ENCODE measurements at regions not wholly inside any gene's neighbourhood (a gene's known extent, or its start where the extent isn't known, plus 50 kb on each side); places are given as distances from the start of the nearest gene placed in this dataset.
"Not testable (repeated sequence)": the region's sequence is repeated elsewhere in the genome, so short reads cannot be mapped to it uniquely, and the experiment has no call there.

DNA sequence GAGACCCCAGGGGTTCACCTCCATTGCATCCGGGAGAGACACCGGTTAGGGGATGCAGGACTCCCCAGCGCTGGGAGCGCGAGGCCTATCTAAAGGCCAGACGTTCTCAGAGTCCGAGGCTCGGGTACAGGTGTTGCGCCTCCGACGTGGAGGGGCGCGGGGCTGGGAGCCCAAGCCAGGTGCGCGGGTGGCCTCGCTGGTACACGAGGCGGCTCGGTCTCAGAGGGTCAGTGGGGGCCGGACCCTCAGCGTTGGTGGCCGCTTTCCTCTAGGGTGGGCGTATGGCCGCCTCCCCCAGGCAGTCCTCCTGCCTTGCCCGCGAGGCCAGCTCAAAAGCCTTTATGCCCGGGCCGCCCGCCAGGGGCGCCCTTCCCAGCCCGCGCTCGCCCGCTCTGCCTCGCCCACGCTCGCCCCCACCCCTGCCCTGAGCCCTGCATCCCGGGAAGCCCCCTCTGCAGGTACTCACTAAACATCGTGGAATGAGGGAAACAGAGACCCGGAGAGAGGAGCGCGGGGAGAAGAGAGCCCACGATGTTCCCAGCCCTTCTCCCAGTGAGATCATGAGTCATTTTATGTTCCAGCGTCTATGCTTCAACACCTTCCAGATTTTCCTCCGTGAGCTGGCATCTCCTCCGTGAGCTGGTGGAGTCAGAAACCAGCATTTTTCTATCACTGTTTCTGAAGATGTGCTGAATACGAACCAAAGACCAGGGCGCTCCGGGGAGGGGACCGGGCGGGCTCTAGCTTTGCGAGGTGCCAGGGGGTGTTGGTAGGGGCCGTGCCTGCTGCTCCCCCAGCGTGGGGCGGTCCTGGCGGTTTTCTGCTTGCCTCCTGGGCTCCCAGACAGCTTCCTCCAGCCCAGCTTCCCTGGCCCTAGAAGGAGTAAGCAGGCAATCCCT lies 73.8 kb downstream of the DIO3 start:
- no peak for DNase-seq (ENCODE audit: low spot score)

DNA sequence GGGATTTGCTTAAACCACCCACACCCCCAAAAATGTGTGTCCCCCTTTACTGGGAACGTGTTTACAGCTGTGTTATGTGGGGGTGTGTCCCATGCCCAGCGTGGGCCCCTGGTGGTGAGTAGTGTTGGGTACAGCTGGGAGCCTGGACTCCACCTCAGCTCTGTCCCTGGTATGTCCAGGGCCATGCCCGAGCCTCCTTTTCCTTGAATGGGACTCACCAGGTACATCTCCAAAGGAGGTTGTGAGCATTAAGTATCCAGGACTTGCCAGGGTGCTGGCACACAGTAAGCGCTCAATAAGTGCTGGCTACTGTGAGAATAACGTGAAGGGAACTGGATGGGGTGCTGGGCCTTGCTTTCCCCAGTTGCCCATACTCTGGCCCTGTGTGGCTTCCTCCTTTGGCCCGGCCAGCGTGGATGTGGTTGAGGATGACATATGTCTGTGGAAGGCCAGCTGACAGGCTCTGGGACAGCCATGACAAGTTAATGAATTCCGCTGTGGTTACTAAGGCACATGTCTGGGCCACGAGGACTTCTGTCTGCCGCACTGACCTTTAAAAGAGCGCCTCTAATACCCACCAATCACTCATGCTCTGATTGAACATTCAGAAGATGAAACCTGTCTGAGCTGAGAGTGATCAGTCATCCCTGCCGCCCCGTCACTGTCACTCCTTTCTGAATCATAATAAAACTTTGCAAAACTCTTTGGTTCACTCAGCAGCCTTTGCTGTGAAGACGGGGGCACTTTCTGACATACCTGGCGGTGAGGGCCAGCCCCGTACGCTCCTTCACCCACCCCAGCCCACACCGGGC lies 74.7 kb downstream of the DIO3 start:
- no peak for DNase-seq (ENCODE audit: low spot score)

DNA sequence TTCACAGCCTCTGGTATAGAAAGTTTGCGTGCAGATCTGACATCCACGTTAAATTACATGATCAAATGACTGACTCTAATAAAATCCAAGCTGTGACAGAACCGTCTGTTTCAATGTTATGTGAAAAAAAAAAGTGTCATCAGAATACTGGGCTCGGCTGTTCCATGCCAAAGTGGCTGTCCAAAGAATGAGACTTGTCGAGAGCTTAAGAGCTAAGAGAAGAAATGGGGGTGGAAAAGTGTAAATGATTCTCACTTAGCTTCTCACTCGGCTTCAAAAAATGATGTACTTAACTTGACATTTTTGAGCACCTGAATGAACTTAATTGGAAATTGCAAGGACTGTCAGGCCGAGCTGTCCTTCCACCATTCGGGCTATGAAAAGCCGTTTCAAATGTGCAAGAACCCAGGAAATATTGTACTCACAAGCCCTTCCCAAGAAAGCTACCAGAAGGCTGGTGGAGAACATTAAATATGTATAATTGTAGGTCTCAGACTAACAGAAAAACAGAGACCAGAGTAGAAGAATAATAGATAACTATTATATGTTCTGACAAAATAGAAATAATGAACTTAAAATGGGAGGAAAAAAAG lies 78.0 kb downstream of the DIO3 start:
- DNase-seq (ENCODE audit: low spot score), result no peak

DNA sequence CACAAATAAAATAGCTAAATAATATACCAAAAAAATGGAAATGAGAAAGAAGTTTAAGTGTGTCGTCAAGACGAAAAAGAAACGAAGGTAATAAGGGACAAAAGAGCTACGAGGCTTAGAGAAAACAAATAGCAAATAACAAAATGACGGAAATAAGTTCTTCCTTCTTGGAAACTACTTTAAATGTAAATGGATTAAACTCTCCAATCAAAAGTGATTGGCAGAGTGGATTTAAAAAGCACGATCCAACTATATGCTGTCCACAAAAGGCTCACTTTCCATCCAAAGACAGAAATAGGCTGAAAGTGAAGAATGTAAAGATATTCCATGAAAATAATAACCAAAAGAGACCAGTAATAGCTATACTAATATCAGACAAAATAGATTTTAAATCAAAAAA lies 82.4 kb downstream of the DIO3 start:
- no peak for DNase-seq (ENCODE audit: low spot score)

DNA sequence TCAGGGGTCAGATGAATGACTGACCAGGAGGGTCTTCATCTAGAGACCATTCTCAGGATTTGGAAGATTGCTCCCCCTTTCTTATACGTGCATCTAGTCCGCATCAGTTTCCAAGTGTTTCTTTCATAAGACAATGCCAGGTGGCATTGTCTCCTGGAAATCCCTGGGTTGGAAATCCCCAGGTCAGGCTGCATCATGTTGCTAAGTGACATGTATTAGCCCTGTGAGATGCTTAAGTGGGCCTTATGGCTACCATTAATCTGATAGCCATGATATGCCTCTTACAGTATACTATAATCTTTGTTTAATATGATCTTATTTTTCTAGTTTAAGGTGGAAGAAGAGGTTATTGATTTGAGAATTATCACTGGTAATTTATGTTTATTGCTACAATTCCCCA lies 92.8 kb downstream of the DIO3 start:
- no peak for DNase-seq (ENCODE audit: low spot score)

DNA sequence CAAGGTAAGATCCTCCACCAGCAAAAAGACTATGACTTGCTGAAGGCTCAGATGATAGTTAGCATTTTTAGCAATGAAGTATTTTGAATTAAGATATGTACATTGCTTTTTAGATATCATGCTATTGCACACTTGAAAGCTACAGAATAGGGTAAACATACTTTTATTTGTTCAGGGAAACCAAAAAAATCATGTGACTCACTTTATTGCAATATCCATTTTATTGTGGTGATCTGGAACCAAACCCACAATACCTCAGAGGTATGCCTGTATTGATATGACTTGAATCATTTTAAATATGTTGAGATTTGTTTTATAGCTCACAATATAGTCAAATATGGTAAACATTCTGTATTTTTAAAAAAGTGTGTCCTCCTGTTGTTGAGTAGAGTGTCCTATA lies 96.1 kb downstream of the DIO3 start:
- DNase-seq (ENCODE audit: low spot score), result no peak

DNA sequence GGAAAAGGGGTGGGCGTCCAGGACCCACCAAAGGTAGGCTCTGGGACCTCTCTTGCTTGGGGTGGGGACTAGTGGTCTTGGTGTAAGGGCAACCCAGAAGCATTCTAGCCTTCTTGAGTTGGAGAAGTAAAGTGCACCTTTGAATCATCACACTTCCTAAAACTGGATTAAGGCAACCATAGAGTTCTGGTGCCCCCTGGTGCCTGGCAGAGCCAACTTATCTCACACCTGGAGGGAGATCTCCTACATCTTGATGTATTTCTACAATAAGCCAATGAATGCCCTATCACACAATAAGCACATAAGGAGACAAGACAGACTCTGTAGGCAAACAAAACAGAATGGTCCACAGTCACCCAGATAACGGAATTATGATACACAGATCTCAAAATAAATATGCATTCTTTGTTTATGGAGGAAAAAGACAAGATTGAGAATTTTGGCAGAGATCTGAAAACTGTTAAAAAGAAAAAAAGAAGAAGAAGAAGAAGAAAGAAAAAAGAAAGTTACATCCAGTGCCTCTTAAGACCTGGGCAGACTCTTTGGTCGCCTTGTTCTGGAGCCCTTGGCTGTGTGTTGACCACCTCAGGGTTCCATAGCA lies 95.9 kb upstream of the PPP2R5C start:
- DNase-seq (ENCODE audit: low spot score), result peak; percentile 44

DNA sequence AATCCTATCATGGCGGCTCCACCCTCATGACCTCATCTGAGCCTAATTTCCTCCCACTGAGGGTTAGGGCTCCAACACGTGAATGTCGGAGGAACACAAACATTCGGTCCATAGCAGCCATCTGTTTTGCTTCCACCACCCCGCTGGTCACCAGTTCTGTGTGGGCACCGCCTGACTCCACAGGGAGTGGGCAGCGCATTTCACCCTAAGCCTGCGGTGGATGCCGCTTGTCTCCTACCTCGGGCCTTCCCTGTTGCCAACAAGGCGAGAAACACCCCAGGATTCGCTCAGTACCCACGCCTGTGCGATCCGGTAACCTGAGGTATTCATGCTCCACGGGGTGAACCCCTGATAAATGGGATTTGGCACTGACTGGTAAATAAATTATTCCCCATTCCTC lies 95.2 kb upstream of the PPP2R5C start:
- no peak for DNase-seq (ENCODE audit: low spot score)

DNA sequence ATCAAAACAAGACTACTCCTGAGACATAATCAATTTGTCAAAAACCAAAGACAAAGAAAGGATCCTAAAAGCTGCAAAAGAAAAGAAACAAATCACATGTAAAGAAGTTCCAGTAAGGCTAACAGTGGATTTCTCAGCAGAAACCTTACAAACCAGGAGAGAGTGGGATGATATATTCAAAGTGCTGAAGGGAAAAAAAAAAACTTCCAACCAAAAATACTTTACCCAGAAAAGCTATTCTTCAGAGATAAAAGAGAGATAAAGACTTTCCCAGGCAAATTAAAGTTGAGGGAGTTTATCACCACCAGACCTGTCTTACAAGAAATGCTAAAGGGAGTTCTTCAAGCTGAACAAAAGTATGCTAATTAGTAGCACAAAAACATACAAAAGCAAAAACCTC lies 91.9 kb upstream of the PPP2R5C start:
- DNase-seq (ENCODE audit: low spot score), result no peak

DNA sequence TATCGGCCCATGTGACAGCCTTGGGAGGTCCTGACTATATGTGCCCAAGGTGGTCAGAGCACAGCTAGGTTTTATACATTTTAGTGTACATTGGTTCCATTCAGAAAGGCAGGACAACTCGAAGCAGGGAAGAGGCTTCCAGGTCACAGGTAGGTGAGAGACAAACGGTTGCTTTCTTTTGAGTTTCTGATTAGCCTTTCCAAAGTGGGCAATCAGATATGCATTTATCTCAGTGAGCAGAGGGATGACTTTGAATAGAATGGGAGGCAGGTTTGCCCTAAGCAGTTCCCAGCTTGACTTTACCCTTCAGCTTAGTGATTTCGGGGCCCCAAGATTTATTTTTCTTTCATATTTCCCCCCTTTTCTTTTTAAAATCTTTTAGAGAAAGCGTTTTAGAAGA lies 87.6 kb upstream of the PPP2R5C start:
- DNase-seq (ENCODE audit: low spot score), result no peak

DNA sequence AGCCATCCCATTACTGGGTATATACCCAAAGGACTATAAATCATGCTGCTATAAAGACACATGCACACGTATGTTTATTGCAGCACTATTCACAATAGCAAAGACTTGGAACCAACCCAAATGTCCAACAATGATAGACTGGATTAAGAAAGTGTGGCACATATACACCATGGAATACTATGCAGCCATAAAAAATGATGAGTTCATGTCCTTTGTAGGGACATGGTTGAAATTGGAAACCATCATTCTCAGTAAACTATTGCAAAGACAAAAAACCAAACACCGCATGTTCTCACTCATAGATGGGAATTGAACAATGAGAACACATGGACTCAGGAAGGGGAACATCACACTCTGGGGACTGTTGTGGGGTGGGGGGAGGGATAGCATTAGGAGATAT lies 85.7 kb upstream of the PPP2R5C start:
- not testable (repeated sequence) for DNase-seq (ENCODE audit: low spot score)

DNA sequence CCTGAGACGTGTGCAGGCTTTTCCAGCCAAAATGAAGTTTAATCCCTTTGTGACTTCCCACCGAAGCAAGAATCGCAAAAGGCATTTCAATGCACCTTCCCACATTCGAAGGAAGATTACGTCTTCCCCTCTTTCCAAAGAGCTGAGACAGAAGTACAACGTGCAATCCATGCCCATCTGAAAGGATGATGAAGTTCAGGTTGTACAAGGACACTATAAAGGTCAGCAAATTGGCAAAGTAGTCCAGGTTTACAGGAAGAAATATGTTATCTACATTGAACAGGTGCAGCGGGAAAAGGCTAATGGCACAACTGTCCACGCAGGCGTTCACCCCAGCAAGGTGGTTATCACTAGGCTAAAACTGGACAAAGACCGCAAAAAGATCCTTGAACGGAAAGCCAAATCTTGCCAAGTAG lies 83.6 kb upstream of the PPP2R5C start:
- not testable (repeated sequence) for DNase-seq (ENCODE audit: low spot score)

DNA sequence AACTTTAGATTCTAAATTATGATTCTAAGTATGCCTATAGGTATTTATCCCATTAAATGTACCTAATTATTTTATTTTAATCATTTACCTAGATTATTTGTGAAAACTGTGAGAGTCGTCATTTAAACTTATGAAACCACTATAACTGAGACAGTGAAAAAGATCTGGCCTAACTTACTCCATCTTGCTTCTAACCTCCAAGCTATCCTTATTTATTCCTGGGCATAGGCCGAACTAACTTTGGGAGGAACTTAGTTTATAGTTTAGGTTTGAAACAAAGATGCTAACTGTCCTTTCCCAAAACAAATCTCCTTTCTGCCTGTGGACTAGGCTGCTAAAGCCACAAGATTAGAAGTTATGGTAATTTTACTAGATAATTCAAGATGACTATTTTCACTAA lies 79.7 kb upstream of the PPP2R5C start:
- no peak for DNase-seq (ENCODE audit: low spot score)

DNA sequence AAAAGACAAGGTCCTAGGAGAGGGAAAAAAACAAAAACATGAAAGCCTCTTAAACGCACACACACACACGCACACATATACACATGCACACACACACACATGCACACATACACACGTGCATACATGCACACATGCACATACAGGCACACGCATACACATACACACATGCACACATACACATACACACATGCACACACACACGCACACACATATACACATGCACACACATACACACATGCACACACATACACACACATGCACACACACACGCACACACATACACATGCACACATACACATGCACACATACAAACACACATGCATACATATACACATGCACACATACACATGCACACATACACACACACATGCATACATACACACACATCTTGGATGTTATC lies 78.1 kb upstream of the PPP2R5C start:
- DNase-seq (ENCODE audit: low spot score), result no peak

DNA sequence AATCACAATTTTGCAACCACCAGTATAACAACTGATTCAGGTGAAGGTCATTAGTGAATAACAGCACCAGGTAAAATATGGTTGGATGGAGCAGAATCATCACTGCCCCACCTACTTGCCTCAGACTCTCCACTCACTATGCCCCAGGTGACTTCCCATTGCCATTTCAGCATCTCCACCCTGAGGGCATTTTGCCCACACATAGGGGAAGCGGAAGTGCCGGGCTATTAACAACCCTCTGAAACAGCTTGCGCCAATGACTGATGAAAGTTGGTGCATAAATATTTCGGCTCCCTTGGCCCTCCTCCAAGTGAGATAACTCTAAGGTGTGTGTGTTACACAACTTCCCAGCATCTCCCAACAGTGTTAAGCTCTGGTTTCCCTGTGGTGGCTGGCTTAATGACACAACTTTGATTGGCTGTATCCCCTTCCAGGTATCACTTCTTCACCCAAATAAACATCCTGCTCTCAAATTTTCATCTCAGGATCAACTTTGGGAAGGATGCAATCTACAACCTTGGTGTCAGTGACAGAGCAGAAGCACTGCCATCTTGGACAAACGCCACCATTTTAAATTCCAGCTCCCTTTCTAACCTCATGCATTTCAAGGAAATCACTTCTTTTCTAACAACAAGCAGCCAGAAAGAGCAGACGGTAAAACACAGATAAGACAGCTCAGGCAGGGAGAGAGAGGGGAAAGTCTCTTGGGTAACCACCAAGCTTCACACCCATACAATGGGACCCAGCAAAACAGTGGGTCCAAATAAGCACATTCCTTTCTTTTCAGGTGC lies 73.6 kb upstream of the PPP2R5C start:
- no peak for DNase-seq (ENCODE audit: low spot score)

DNA sequence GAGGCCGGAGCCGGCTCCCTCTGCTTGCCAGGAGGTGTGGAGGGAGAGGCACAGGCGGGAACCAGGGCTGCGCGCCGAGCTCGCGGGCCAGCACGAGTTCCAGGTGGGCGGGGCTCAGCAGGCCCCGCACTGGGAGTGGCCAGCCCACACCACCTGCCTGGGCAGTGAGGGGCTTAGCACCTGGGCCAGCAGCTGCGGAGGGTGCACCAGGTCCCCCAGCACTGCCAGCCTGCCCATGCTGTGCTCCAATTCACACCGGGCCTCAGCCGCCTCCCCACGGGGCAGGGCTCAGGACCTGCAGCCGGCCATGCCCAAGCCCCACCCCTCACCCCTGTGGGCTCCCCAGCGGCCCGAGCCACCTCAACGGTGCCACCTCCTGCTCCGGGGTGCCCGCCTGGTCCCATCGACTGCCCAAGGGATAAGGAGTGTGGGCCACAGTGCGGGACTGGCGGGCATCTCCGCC lies 72.4 kb upstream of the PPP2R5C start:
- no peak for DNase-seq (ENCODE audit: low spot score)

DNA sequence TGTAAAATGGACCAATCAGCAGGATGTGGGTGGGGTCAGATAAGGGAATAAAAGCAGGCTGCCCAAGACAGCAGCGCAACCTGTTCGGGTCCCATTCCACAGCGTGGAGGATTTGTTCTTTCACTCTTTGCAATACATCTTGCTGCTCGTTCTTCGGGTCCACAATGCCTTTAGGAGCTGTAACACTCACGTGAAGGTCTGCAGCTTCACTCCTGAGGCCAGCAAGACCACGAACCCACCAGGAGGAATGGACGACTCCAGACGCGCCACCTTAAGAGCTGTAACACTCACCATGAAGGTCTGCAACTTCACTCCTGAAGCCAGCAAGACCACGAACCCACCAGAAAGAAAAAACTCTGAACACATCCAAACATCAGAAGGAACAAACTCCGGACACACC lies 71.5 kb upstream of the PPP2R5C start:
- not testable (repeated sequence) for DNase-seq (ENCODE audit: low spot score)

DNA sequence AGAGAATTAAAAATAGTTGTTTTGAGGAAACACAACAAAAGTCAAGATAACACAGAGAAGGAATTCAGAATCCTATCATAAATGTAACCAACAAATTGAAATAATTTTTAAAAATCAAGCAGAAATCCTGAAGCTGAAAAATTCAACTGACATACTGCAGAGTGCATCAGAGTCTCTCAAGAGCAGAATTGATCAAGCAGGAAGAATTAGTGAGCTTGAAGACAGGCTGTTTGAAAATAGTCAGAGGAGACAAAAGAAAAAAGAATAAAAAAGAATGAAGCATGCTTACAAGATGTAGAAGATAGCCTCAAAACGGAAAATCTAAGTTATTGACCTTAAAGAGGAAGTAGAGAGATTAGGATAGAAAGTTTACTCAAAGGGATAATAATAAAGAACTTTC lies 65.8 kb upstream of the PPP2R5C start:
- DNase-seq (ENCODE audit: low spot score), result no peak

DNA sequence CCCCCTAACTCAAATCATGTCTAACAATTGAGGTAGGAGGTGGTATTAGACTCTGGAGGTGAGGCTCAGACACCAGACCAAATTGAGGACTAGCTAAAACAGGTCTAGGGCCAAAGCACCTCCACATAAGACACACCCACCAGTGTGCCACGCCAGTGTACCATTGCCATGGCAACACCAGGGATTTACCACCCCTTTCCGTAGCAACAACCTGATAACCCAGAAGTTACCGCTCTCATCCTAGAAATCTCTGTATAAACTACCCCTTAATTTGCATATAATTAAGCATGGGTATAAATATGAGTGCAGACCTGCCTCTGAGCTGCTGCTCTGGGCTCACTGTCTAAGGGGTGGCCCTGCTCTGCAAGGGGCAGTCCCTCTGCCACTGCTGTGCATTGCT lies 57.4 kb upstream of the PPP2R5C start:
- DNase-seq (ENCODE audit: low spot score), result no peak

DNA sequence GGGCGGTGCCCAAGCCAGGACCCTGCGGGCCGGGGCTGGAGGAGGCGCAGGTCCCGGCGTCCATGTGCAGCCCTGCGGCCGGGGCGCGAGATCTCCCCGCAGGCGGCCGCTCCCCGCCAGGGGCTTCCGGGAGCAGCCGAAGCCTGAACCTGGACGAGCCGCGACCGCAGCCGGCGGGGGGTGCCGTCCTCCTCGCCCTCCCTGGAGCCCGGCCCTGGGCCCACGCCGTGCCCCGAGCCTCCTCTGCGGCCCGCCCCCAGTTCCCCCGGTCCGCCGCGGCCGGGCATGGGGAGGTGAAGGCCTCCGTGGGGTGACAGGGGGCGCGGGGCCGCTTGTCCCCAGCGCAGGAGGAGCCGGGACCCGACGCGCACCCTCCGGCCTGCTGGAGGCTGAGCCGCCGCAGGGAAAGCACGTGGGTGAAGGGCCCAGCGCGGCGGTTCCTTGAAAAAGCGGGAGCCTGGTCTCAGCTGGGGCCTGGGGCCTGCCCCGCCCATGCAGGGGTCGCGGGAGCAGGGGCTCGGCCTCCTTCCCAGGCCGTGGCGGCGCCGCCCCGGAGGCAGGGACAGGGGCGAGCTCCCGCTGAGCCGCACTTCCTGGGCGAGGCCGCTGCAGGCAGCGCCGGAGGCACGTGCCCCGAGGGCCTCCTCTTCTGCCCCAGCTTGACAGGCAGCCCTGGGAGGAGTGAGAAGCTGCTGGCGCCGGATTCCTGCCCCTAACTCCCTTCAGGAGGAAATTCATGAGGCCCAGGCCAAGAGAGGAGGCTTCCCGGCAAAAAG lies 55.6 kb upstream of the PPP2R5C start:
- no peak for DNase-seq (ENCODE audit: low spot score)

Measured in AG08395 (cell line).